Lower leg skin (tissue), 3 donors: ENCODE measurements at regions not wholly inside any gene's neighbourhood (a gene's known extent, or its start where the extent isn't known, plus 50 kb on each side); places are given as distances from the start of the nearest gene placed in this dataset.

Experiments used
- CTCF ChIP-seq, 3 donors: fragments of 450-650 bp; IDR thresholded peaks; one replicate each; pipeline ENCODE4 v1.5.1; 2016; ENCODE audit warnings: antibody characterized with exemption in 3 of 3, mild to moderate bottlenecking in 3 of 3, moderate library complexity in 2 of 3
- POLR2A ChIP-seq, 2 donors: fragments of 450-650 bp; IDR thresholded peaks; one replicate each; pipeline ENCODE4 v1.6.1; 2016 to 2017; ENCODE audit warnings: antibody characterized with exemption in 2 of 2, mild to moderate bottlenecking in 1 of 2, moderate library complexity in 1 of 2

GRCh38 chr1:91609551-91609950 lies 108.9 kb downstream of the CDC7 start:
- no peak for TF ChIP-seq CTCF (IDR thresholded peaks at IDR 0.05)
- TF ChIP-seq POLR2A (IDR thresholded peaks at IDR 0.05): no peak
